ENCODE measurements at regions not wholly inside any gene's neighbourhood (a gene's known extent, or its start where the extent isn't known, plus 50 kb on each side); places are given as distances from the start of the nearest gene placed in this dataset.

DNA sequence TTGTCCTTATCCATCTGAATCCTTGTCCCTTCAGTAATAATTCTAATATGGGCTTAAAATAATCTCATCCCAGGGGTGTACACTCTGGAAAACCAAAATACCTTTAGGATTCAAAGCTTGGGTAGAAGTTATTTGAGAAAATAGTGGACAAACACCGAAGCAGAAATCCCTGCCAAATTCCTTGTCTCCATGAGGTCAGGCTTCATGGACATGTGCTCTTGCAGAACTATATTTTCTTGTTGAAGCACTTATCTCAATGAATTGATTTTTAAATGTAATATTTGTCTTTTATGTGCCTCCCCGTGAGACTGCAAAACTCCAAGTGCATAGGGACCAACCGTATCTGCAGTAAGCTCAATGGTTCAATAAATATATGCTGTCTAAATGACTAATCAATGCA lies 1153.3 kb upstream of the AUTS2 start:
- H3K9me3 Mint-ChIP-seq: peaks cover 31% of the 10 kb centered on the region
- H3K27ac Mint-ChIP-seq: no peak overlapping the region
- DNase-seq (ENCODE audit: low spot score) (no peak), ATAC-seq (no peak)
- no peak overlapping the region for H3K4me3 Mint-ChIP-seq
- no peaks in the 10 kb centered on the region for H3K4me1 Mint-ChIP-seq (ENCODE audit: low read depth in 2 of 2)
- no peaks in the 10 kb centered on the region for H3K27me3 Mint-ChIP-seq
- no peaks in the 10 kb centered on the region for H3K36me3 Mint-ChIP-seq

DNA sequence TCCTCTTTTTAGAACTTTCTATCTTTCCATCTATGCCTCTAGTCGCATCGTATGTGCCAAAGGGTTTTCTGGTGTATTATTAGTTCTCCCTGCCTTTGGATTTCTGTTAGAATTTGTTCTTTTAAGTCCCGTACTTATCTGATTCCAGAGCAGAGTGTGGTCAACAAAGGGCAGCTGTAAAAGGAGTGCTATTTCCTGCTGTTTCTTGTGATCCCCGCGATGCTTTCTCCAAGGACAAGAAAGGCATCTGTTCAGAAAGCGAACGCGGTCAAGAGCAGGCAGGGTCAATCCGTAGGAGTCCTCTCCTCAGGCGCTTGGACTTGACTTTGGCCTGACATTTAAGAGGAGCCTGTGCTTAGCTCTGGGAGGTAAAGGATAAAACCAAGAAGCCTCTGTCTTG lies 1152.1 kb upstream of the AUTS2 start:
- Mint-ChIP-seq H3K4me1 (ENCODE audit: low read depth in 2 of 2) (no peaks in the 10 kb centered on the region), H3K27me3 (no peaks in the 10 kb centered on the region), H3K9me3 (peaks cover 31% of the 10 kb centered on the region), H3K4me3 (no peak overlapping the region), H3K27ac (no peak overlapping the region), H3K36me3 (no peaks in the 10 kb centered on the region)
- no peak for ATAC-seq
- DNase-seq (ENCODE audit: low spot score): no peak

DNA sequence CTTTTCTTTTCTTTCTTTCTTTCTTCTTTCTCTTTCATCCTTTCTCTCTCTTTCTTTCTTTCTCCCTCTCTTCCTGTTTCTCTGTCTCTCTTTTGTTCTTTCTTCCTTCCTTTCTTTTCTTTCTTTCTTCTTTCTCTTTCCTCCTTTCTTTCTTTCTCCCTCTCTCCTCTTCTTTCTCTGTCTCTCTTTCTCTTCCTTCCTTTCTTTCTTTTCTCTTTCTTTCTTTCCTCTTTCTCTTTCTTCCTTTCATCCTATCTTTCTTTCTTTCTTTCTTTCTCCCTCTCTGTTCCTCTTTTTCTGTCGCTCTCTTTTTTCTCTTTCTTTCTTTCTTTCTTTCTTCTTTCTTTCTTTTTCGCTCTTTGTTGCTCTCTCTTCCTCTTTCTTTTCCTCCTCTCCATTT lies 1149.2 kb upstream of the AUTS2 start:
- DNase-seq (ENCODE audit: low spot score) (no peak), ATAC-seq (no peak)
- Mint-ChIP-seq H3K27me3 (no peaks in the 10 kb centered on the region), H3K4me3 (no peak overlapping the region), H3K36me3 (no peaks in the 10 kb centered on the region), H3K4me1 (ENCODE audit: low read depth in 2 of 2) (no peaks in the 10 kb centered on the region), H3K9me3 (peaks cover 22% of the 10 kb centered on the region), H3K27ac (no peak overlapping the region)

DNA sequence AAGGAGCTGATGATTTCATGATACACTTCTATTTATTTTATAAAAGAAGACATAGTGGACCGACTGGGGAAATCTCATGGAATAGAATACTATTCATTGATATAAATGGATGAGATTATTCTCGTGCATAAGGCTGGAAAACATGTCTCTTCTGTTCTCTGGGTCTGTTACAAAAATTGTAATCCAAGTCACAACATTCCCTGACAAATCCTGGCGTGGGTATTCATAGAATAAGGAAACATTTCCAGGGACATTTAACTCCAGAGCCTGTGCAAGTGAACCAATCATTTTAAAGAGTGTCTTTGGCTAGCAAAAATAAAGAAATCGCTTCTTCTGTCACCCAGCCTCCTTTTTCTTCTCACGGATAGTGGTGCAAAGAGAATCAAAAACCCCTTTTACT lies 1148.5 kb upstream of the AUTS2 start:
- Mint-ChIP-seq H3K36me3 (no peaks in the 10 kb centered on the region), H3K9me3 (peaks cover 17% of the 10 kb centered on the region), H3K4me3 (no peak overlapping the region), H3K27ac (no peak overlapping the region), H3K27me3 (no peaks in the 10 kb centered on the region), H3K4me1 (ENCODE audit: low read depth in 2 of 2) (no peaks in the 10 kb centered on the region)
- no peak for DNase-seq (ENCODE audit: low spot score)
- ATAC-seq: no peak

DNA sequence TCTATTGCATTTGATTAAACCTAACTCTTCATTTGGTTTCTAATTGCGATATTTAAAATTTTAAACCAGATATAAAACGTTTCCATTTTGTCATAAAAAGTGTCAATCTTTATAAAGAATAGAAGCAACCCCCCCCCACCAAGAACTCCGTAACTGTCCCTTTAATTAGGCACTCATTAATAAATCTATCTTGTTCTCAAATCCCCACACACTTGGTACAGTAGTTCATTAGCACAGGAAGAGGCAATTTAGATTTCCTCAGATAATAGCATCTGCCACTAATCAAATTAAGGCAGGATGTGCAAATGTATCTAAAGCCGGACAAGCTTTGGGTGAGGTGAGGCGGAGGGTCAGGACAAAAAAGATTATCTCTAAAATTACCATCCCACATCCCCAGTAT lies 1143.3 kb upstream of the AUTS2 start:
- Mint-ChIP-seq H3K9me3 (peaks cover 24% of the 10 kb centered on the region), H3K27ac (no peak overlapping the region), H3K27me3 (no peaks in the 10 kb centered on the region), H3K4me1 (ENCODE audit: low read depth in 2 of 2) (no peaks in the 10 kb centered on the region), H3K4me3 (no peak overlapping the region), H3K36me3 (peaks cover 10% of the 10 kb centered on the region)
- DNase-seq (ENCODE audit: low spot score) (no peak), ATAC-seq (no peak)

DNA sequence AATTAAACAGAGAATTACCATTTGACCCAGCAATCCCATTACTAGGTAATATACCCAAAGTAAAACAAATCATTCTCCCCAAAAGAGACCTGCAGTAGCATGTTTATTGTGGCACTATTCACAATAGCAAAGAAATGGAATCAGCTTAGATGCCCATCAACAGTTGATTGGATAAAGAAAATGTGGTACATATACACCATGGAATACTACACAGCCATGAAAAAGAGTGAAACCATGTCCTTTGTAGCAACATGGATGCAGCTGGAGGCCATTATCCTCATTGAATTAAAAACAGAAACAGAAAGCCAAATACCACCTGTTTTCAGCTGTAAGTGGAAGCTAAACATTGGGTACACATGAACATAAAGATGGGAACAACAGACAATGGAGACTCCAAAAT lies 1141.8 kb upstream of the AUTS2 start:
- DNase-seq (ENCODE audit: low spot score) (no peak), ATAC-seq (no peak)
- Mint-ChIP-seq H3K27me3 (no peaks in the 10 kb centered on the region), H3K9me3 (peaks cover 24% of the 10 kb centered on the region), H3K36me3 (peaks cover 10% of the 10 kb centered on the region), H3K4me3 (no peak overlapping the region), H3K27ac (no peak overlapping the region), H3K4me1 (ENCODE audit: low read depth in 2 of 2) (no peaks in the 10 kb centered on the region)

DNA sequence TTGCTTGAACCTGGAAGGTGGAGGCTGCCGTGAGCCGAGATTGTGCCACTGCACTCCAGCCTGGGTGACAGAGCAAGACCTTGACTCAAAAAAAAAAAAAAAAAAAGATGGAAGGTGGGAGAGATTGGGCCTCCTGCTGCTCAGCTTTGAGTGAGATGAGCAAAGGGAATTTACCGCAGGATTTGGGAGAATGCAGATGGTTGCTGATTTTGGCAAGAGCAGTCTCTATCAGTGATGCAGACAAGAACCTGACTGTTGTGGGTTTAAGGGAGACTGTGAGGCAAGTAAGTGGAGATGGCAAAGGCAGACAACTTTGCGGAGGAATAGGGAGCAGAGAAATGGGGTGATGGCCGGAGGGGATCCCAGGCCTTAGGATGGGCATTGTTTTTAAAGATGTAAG lies 1140.8 kb upstream of the AUTS2 start:
- ATAC-seq (no peak), DNase-seq (ENCODE audit: low spot score) (no peak)
- no peak overlapping the region for H3K4me3 Mint-ChIP-seq
- peaks cover 10% of the 10 kb centered on the region for H3K36me3 Mint-ChIP-seq
- H3K4me1 Mint-ChIP-seq (ENCODE audit: low read depth in 2 of 2): no peaks in the 10 kb centered on the region
- peaks cover 24% of the 10 kb centered on the region for H3K9me3 Mint-ChIP-seq
- no peak overlapping the region for H3K27ac Mint-ChIP-seq
- H3K27me3 Mint-ChIP-seq: no peaks in the 10 kb centered on the region

DNA sequence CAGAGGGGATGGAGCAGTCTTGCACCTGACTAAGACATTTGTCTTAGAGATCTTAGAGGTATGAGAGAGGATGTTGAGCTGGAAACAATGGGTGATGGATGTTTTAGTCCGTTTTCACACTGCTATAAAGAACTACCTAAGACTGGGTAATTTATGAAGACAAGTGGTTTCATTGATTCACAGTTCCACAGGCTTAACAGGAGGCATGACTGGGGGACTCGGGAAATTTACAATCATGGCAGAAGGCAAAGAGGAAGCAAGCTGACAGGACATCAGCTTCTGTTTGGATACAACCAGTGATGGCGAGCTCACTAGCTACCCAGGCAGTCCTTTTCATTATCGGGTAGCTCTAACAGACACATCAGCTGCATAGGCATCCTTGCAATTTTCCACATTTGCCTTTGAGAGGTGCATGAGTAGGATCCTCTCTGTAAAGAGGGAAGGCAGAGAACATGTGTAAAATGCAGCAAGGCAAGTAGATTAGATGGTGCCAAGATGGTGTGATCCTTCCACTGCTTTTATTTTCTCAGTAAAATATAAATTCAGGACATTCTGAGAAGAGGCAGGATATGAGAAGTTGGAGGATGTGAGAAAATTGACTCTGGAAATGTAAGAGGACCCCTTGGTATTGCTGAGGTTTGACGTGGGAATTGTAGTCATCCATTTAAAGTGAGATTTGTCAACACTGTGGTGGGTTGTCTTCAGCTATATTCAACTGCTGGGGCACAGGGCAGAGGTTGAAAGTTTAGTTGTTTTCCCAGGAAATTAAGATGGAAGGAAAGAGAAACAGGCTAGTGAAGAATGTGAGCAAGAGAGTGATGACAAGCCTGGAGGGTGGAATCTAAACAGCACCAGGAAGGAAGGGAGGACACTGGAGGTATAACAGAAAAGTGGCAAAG lies 1140.0 kb upstream of the AUTS2 start:
- peaks cover 24% of the 10 kb centered on the region for H3K9me3 Mint-ChIP-seq
- no peaks in the 10 kb centered on the region for H3K4me1 Mint-ChIP-seq (ENCODE audit: low read depth in 2 of 2)
- no peak overlapping the region for H3K27ac Mint-ChIP-seq
- H3K4me3 Mint-ChIP-seq: no peak overlapping the region
- H3K27me3 Mint-ChIP-seq: no peaks in the 10 kb centered on the region
- H3K36me3 Mint-ChIP-seq: peaks cover 10% of the 10 kb centered on the region
- ATAC-seq (no peak), DNase-seq (ENCODE audit: low spot score) (no peak)

DNA sequence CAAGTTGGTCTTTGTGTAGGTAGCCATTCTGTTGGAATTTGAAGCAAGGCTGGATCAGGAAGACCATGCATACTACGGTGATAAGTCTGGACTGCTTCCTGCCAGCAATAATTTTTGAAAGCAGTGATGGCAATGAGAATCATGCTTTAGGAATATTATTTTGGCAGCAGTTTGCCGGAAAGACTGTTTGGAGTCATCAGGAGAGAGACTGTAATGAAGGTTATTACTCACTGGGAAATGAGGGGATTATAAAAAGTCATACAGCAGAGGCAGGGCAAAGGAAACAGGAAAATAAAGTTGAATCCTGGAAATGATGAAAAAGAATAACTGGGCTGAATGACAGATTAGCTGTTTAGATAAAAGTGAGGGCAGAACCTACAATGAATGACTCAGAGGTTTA lies 1136.8 kb upstream of the AUTS2 start:
- Mint-ChIP-seq H3K36me3 (peaks cover 10% of the 10 kb centered on the region), H3K27ac (no peak overlapping the region), H3K4me1 (ENCODE audit: low read depth in 2 of 2) (no peaks in the 10 kb centered on the region), H3K27me3 (no peaks in the 10 kb centered on the region), H3K9me3 (peaks cover 24% of the 10 kb centered on the region), H3K4me3 (no peak overlapping the region)
- DNase-seq (ENCODE audit: low spot score): no peak
- ATAC-seq: no peak

DNA sequence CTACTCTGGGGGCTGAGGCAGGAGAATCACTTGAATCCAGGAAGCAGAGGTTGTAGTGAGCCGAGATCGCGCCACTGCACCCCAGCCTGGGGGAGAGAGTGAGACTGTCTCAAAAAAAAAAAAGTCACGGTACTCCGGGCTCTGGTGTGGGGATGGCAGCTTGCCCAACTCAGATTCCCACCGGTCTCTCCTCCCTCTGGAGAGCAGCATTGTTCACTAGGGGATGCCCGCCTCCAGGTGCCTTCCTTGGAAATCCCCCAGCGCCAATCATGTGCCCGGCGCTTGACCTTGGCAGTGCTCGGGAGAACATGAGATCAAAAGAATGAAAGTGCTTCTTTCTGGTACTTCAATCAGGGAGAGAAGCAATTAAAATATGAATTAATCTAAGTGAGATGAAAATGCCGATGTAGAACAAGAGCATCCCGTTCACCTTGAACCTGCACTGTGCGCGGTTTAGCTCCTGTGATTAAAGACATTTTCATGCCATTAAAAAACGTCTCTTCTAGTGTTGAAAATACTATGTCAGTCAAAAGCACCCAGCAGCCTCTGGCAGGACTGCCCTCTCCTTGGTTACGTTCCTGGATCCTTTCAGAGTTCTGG lies 1127.3 kb upstream of the AUTS2 start:
- no peak overlapping the region for H3K4me3 Mint-ChIP-seq
- DNase-seq (ENCODE audit: low spot score) (no peak), ATAC-seq (no peak)
- H3K27me3 Mint-ChIP-seq: no peaks in the 10 kb centered on the region
- no peaks in the 10 kb centered on the region for H3K4me1 Mint-ChIP-seq (ENCODE audit: low read depth in 2 of 2)
- H3K36me3 Mint-ChIP-seq: peaks cover 10% of the 10 kb centered on the region
- H3K9me3 Mint-ChIP-seq: peaks cover 33% of the 10 kb centered on the region
- H3K27ac Mint-ChIP-seq: no peak overlapping the region

DNA sequence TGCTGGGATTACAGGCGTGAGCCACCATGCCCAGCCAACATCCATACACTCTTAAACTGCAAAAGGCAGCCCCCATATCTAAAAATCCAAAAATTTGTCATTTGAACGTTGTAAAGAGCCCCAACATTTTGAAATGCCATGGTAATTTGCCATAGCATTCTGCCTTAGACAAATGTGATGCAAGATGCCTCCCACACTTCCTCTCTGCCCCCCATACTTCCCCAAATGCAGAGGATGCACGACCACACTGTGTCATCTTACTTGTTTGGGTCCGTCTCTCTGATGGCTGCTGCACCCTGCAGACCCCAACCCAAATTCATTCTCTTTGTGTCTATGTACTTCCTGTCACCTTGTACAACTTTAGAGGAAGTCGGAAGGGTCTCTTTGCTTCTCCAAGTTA lies 1125.6 kb upstream of the AUTS2 start:
- peaks cover 26% of the 10 kb centered on the region for H3K9me3 Mint-ChIP-seq
- H3K4me1 Mint-ChIP-seq (ENCODE audit: low read depth in 2 of 2): no peaks in the 10 kb centered on the region
- no peaks in the 10 kb centered on the region for H3K27me3 Mint-ChIP-seq
- H3K36me3 Mint-ChIP-seq: peaks cover 10% of the 10 kb centered on the region
- H3K4me3 Mint-ChIP-seq: no peak overlapping the region
- ATAC-seq (no peak), DNase-seq (ENCODE audit: low spot score) (no peak)
- no peak overlapping the region for H3K27ac Mint-ChIP-seq

DNA sequence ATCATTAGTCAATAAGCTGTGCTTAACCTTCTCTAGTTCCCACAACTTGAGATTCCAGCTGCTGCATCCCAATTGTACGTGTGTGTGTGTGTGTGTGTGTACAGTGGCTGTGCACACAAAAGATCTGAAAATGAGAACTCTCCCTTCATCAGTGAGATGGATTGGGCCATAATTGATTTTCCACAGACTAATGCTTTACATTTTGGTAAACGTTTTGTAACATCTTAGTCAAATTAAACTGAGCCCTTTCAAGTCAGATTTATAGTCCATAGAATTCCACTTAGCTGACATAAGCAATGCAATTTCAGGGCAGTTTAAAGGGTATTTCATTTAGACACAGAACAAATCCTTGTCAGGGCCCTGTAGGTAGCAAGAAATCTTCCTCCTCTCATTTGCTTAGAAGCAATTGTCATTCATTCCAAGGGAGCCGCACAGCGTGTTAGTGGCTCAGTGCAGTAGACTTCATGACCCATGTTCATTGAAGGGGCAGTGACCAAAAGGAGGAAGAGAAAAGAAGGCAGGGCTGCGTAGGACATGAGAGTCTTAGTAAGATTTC lies 1123.5 kb upstream of the AUTS2 start:
- H3K27me3 Mint-ChIP-seq: no peaks in the 10 kb centered on the region
- no peak overlapping the region for H3K4me3 Mint-ChIP-seq
- ATAC-seq (no peak), DNase-seq (ENCODE audit: low spot score) (no peak)
- peaks cover 14% of the 10 kb centered on the region for H3K9me3 Mint-ChIP-seq
- H3K36me3 Mint-ChIP-seq: peaks cover 5% of the 10 kb centered on the region
- H3K27ac Mint-ChIP-seq: no peak overlapping the region
- H3K4me1 Mint-ChIP-seq (ENCODE audit: low read depth in 2 of 2): no peaks in the 10 kb centered on the region

DNA sequence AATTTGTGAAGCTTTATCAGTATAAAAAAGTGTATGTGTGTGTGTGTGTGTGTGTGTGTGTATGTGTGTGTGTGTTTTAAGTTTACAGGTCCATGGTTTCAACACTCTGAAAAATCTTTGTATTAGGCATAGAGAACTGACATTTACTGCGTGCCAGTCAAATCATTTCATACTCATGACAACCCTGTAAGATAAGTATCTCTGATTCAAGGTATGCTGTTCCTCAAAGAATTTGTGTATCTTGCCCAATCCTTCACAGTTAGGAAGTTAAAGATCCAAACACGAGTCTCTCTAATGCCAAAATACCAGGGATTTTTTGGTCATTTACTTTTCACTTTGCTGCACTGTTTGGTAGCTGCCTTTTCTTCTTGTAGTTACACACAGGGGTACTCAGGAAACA lies 1121.3 kb upstream of the AUTS2 start:
- Mint-ChIP-seq H3K27ac (no peak overlapping the region), H3K27me3 (no peaks in the 10 kb centered on the region), H3K4me3 (no peak overlapping the region), H3K36me3 (peaks cover 5% of the 10 kb centered on the region), H3K4me1 (ENCODE audit: low read depth in 2 of 2) (no peaks in the 10 kb centered on the region), H3K9me3 (peaks cover 20% of the 10 kb centered on the region)
- no peak for ATAC-seq
- no peak for DNase-seq (ENCODE audit: low spot score)

DNA sequence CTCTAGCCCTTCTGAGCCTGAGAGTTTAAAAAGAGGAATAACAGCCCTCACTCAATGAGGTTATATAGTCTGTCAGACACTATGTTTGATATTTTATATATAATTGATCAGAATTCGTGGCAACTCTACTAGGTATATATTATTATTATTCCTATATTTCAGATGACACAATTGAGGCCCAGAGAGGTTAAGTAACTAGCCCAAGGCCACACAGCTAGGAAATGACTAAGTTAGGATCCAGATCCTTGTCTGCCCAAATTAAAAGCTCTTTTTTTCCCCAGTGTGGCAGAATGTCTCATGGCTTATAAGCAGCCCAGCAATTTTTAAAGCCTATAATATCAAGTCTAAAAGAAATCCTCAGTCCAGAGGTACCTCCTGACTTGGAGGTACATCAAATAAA lies 1119.9 kb upstream of the AUTS2 start:
- Mint-ChIP-seq H3K27me3 (no peaks in the 10 kb centered on the region), H3K9me3 (peaks cover 18% of the 10 kb centered on the region), H3K27ac (no peak overlapping the region), H3K4me1 (ENCODE audit: low read depth in 2 of 2) (no peaks in the 10 kb centered on the region), H3K36me3 (no peaks in the 10 kb centered on the region), H3K4me3 (no peak overlapping the region)
- DNase-seq (ENCODE audit: low spot score): no peak
- ATAC-seq: no peak
